HG03280 (cell line): ENCODE measurements at regions not wholly inside any gene's neighbourhood (a gene's known extent, or its start where the extent isn't known, plus 50 kb on each side); places are given as distances from the start of the nearest gene placed in this dataset.

Source experiments
- ATAC-seq: cut with Tn5 transposase; IDR thresholded peaks from one replicate; pipeline ENCODE4 v1.9.1; 2021; ENCODE audit warnings: mild to moderate bottlenecking, moderate library complexity; ENCODE audit not compliant: unreplicated experiment

- no peak for ATAC-seq
Observed at GRCh38 chr3:154022606-154023005, 98.6 kb upstream of the ARHGEF26 start.

GRCh38 chr3:154023148-154023547 lies 98.0 kb upstream of the ARHGEF26 start:
- ATAC-seq: no peak

GRCh38 chr3:154025007-154025406 lies 96.2 kb upstream of the ARHGEF26 start:
- ATAC-seq: no peak

GRCh38 chr3:154029926-154030325 lies 91.3 kb upstream of the ARHGEF26 start:
- no peak for ATAC-seq

GRCh38 chr3:154034797-154035330 lies 86.3 kb upstream of the ARHGEF26 start:
- no peak for ATAC-seq

- peak; percentile 66 for ATAC-seq
Observed at GRCh38 chr3:154040283-154040682, 80.9 kb upstream of the ARHGEF26 start.

GRCh38 chr3:154044671-154045070 lies 76.5 kb upstream of the ARHGEF26 start:
- no peak for ATAC-seq

GRCh38 chr3:154050216-154050615 lies 71.0 kb upstream of the ARHGEF26 start:
- ATAC-seq: no peak

GRCh38 chr3:154050766-154051165 lies 70.4 kb upstream of the ARHGEF26 start:
- ATAC-seq: no peak

- no peak for ATAC-seq
Observed at GRCh38 chr3:154059833-154060232, 61.4 kb upstream of the ARHGEF26 start.

- no peak for ATAC-seq
Observed at GRCh38 chr3:154060238-154061000, 60.8 kb upstream of the ARHGEF26 start.

GRCh38 chr3:154061001-154061370 lies 60.2 kb upstream of the ARHGEF26 start:
- no peak for ATAC-seq

- ATAC-seq: no peak
Observed at GRCh38 chr3:154062513-154062912, 58.7 kb upstream of the ARHGEF26 start.

- no peak for ATAC-seq
Observed at GRCh38 chr3:154071146-154071545, 50.0 kb upstream of the ARHGEF26 start.
